A549 (cell line): ENCODE measurements at regions not wholly inside any gene's neighbourhood (a gene's known extent, or its start where the extent isn't known, plus 50 kb on each side); places are given as distances from the start of the nearest gene placed in this dataset.

ENCODE experiments used
- ATAC-seq, 2 experiments: fragments of 200-7000 bp in 1 of 2; fragments of >200 bp in 1 of 2; cut with Nextera tagmentation in 1 of 2; cut with Tn5 transposase in 1 of 2; 3 replicates each; pipeline versions ENCODE4 v1.8.0 to v1.9.1; 2018 to 2020; ENCODE audit warnings: mild to moderate bottlenecking in 1 of 2, moderate library complexity in 1 of 2
- CTCF ChIA-PET: fragments of 300-600 bp; sonication (Branson Sonifier 250); formaldehyde crosslinking; extraction: SDS; loops from one replicate; lab custom pipeline; 2021; ENCODE audit warnings: antibody characterized with exemption, inconsistent platforms; lab: Yijun Ruan, JAX
- POLR2A ChIA-PET: fragments of 350-600 bp; formaldehyde crosslinking; extraction: SDS; loops from one replicate; lab custom pipeline; 2021; ENCODE audit warnings: antibody characterized with exemption, inconsistent platforms; lab: Yijun Ruan, JAX
- DNase-seq, 2 experiments: peaks; one replicate each; pipeline versions ENCODE4 v3.0.0 to v3.0.0-alpha.2; 2011 to 2016; ENCODE audit warnings: low read depth in 1 of 2, low spot score in 1 of 2
- FAIRE-seq: peaks from 2 replicates; lab custom pipeline; 2011; peaks lifted over from hg19 to GRCh38; lab: Jason Lieb, UNC
- H3K27ac ChIP-seq, 2 experiments: fragments of >200 bp; sonication (Bioruptor Twin); formaldehyde crosslinking; 3 replicates each; pipeline ENCODE4 v1.5.1; 2016 to 2017
- H3K4me1 ChIP-seq: fragments of >200 bp; sonication (Bioruptor Twin); formaldehyde crosslinking; 3 replicates; pipeline ENCODE4 v1.6.1; 2016
- H3K4me2 ChIP-seq: fragments of >200 bp; sonication (Bioruptor Twin); formaldehyde crosslinking; 3 replicates; pipeline ENCODE4 v1.6.1; 2016
- H3K4me3 ChIP-seq: fragments of >200 bp; sonication (Bioruptor Twin); formaldehyde crosslinking; 3 replicates; pipeline ENCODE4 v1.5.1; 2016
- H3K9me3 ChIP-seq: fragments of >200 bp; sonication (Bioruptor Twin); formaldehyde crosslinking; 3 replicates; pipeline ENCODE4 v1.6.1; 2016
- BHLHE40 ChIP-seq: IDR thresholded peaks from 2 replicates; pipeline ENCODE4 v1.6.1; 2012; ENCODE audit warnings: low read depth, low read length, inconsistent platforms
- CBX2 ChIP-seq: fragments of 200-600 bp; sonication (generic); IDR thresholded peaks from 2 replicates; pipeline ENCODE4 v1.6.1; 2016; ENCODE audit warnings: low read depth, mild to moderate bottlenecking, borderline replicate concordance
- CBX8 ChIP-seq: fragments of 200-600 bp; sonication (generic); IDR thresholded peaks from 2 replicates; pipeline ENCODE4 v1.6.1; 2016
- CHD4 ChIP-seq: fragments of 200-600 bp; sonication (generic); IDR thresholded peaks from 2 replicates; pipeline ENCODE4 v1.6.1; 2016; ENCODE audit warnings: antibody characterized with exemption, mild to moderate bottlenecking, borderline replicate concordance
- ESRRA ChIP-seq: fragments of 150-350 bp; IDR thresholded peaks from 2 replicates; pipeline ENCODE4 v1.6.1; 2014; ENCODE audit warnings: mild to moderate bottlenecking, low read length, borderline replicate concordance
- FOXS1 ChIP-seq: fragments of 250-450 bp; sonication (Bioruptor Pico); IDR thresholded peaks from 2 replicates; pipeline ENCODE4 v1.5.0; 2020; ENCODE audit warnings: mild to moderate bottlenecking, moderate library complexity
- HDAC2 ChIP-seq: fragments of 200-600 bp; sonication (generic); IDR thresholded peaks from 2 replicates; pipeline ENCODE4 v1.6.1; 2016
- HEYL ChIP-seq: fragments of 250-450 bp; sonication (Bioruptor Pico); IDR thresholded peaks from 2 replicates; pipeline ENCODE4 v1.8.0; 2021; ENCODE audit warnings: mild to moderate bottlenecking, moderate library complexity
- HOXB13 ChIP-seq: fragments of 250-450 bp; sonication (Bioruptor Pico); IDR thresholded peaks from 2 replicates; pipeline ENCODE4 v1.5.0; 2020; ENCODE audit warnings: low read depth, mild to moderate bottlenecking, moderate library complexity
- KDM5A ChIP-seq: fragments of 200-600 bp; sonication (generic); IDR thresholded peaks from 2 replicates; pipeline ENCODE4 v1.6.1; 2016; ENCODE audit warnings: antibody characterized with exemption, mild to moderate bottlenecking
- MAFK ChIP-seq: fragments of 450-650 bp; IDR thresholded peaks from 2 replicates; pipeline ENCODE4 v1.6.1; 2014; ENCODE audit not compliant: partially characterized antibody
- NPAS2 ChIP-seq: fragments of 250-450 bp; sonication (Bioruptor Pico); IDR thresholded peaks from 2 replicates; pipeline ENCODE4 v1.8.0; 2022; ENCODE audit warnings: mild to moderate bottlenecking, moderate library complexity, borderline replicate concordance
- PHF8 ChIP-seq: fragments of 200-600 bp; sonication (generic); IDR thresholded peaks from 2 replicates; pipeline ENCODE4 v1.6.1; 2016; ENCODE audit warnings: low read depth, mild to moderate bottlenecking, antibody characterized with exemption, moderate library complexity, borderline replicate concordance
- RARB ChIP-seq: fragments of 250-450 bp; sonication (Bioruptor Pico); IDR thresholded peaks from 2 replicates; pipeline ENCODE4 v1.8.0; 2021; ENCODE audit warnings: mild to moderate bottlenecking, moderate library complexity
- RFX5 ChIP-seq: fragments of 450-650 bp; IDR thresholded peaks from 2 replicates; pipeline ENCODE4 v1.7.1; 2014; ENCODE audit warnings: antibody characterized with exemption, mild to moderate bottlenecking, moderate library complexity
- ZSCAN20 ChIP-seq: fragments of 250-450 bp; sonication (Bioruptor Pico); IDR thresholded peaks from 2 replicates; pipeline ENCODE4 v1.8.0; 2022; ENCODE audit warnings: mild to moderate bottlenecking, moderate library complexity
- WGBS: methylation state at CpG from one replicate; pipeline ENCODE4 v1.1.6; 2017; ENCODE audit errors: missing lambda C conversion rate; 5-methylcytosine and 5-hydroxymethylcytosine counted together
- TF ChIP-seq, protein P1 (sequence below): IDR thresholded peaks from 2 replicates; pipeline ENCODE4 v1.6.1; 2012; ENCODE audit warnings: low read depth, borderline replicate concordance
- TF ChIP-seq, protein P2 (sequence below): fragments of >200 bp; sonication (Bioruptor Twin); formaldehyde crosslinking; IDR thresholded peaks from 2 replicates; pipeline ENCODE4 v1.6.1; 2016
- TF ChIP-seq, protein P3 (sequence below): fragments of 250-450 bp; sonication (Bioruptor Pico); IDR thresholded peaks from 2 replicates; pipeline ENCODE4 v1.5.0; 2021; ENCODE audit warnings: mild to moderate bottlenecking, moderate library complexity, borderline replicate concordance
- TF ChIP-seq, protein P4 (sequence below): IDR thresholded peaks from 2 replicates; pipeline ENCODE4 v1.6.1; 2012
- TF ChIP-seq, protein P5 (sequence below): fragments of >200 bp; sonication (Bioruptor Twin); formaldehyde crosslinking; IDR thresholded peaks from 3 replicates; pipeline ENCODE4 v1.5.1; 2016
- TF ChIP-seq, protein P6 (sequence below): fragments of 450-650 bp; IDR thresholded peaks from 2 replicates; pipeline ENCODE4 v1.6.1; 2014; ENCODE audit warnings: antibody characterized with exemption
- TF ChIP-seq, protein P7 (sequence below): fragments of 150-350 bp; IDR thresholded peaks from 2 replicates; pipeline ENCODE4 v1.6.1; 2014; ENCODE audit warnings: low read depth, mild to moderate bottlenecking, low read length

DNA sequence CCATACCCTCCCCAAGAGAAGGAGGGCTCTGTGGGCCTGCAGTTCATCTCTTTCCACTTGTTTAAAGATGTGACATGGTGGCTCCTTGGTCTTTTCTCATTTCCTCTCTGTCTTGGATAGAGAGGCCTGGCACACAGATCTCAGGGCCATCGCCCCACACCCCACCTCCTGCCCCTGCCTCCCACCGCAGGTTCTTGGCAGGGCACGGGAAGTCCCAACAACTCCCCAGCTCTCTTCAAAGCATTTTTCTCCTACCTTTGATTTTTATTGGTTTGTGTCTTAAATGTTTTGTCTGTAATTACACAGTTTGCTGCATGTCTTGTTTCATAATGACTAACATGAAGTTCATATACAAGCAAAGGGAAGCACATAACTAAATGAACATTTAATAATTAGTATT is 178.5 kb upstream of the MSX2 start:
- TF ChIP-seq HOXB13 (no peak), FOXS1 (CRISPR knock-in tag) (no peak), ZSCAN20 (CRISPR knock-in tag) (no peak), NPAS2 (no peak), BHLHE40 (no peak), HDAC2 (no peak), CHD4 (no peak), RFX5 (no peak)
- TF ChIP-seq, protein P1, sequence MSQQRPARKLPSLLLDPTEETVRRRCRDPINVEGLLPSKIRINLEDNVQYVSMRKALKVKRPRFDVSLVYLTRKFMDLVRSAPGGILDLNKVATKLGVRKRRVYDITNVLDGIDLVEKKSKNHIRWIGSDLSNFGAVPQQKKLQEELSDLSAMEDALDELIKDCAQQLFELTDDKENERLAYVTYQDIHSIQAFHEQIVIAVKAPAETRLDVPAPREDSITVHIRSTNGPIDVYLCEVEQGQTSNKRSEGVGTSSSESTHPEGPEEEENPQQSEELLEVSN, result no peak
- TF ChIP-seq, protein P2, sequence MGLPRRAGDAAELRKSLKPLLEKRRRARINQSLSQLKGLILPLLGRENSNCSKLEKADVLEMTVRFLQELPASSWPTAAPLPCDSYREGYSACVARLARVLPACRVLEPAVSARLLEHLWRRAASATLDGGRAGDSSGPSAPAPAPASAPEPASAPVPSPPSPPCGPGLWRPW, result no peak
- TF ChIP-seq, protein P3, sequence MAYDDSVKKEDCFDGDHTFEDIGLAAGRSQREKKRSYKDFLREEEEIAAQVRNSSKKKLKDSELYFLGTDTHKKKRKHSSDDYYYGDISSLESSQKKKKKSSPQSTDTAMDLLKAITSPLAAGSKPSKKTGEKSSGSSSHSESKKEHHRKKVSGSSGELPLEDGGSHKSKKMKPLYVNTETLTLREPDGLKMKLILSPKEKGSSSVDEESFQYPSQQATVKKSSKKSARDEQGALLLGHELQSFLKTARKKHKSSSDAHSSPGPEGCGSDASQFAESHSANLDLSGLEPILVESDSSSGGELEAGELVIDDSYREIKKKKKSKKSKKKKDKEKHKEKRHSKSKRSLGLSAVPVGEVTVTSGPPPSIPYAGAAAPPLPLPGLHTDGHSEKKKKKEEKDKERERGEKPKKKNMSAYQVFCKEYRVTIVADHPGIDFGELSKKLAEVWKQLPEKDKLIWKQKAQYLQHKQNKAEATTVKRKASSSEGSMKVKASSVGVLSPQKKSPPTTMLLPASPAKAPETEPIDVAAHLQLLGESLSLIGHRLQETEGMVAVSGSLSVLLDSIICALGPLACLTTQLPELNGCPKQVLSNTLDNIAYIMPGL (CRISPR knock-in tag), result no peak
- TF ChIP-seq, protein P4, sequence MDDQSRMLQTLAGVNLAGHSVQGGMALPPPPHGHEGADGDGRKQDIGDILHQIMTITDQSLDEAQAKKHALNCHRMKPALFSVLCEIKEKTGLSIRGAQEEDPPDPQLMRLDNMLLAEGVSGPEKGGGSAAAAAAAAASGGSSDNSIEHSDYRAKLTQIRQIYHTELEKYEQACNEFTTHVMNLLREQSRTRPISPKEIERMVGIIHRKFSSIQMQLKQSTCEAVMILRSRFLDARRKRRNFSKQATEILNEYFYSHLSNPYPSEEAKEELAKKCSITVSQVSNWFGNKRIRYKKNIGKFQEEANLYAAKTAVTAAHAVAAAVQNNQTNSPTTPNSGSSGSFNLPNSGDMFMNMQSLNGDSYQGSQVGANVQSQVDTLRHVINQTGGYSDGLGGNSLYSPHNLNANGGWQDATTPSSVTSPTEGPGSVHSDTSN, result no peak
- TF ChIP-seq, protein P5, sequence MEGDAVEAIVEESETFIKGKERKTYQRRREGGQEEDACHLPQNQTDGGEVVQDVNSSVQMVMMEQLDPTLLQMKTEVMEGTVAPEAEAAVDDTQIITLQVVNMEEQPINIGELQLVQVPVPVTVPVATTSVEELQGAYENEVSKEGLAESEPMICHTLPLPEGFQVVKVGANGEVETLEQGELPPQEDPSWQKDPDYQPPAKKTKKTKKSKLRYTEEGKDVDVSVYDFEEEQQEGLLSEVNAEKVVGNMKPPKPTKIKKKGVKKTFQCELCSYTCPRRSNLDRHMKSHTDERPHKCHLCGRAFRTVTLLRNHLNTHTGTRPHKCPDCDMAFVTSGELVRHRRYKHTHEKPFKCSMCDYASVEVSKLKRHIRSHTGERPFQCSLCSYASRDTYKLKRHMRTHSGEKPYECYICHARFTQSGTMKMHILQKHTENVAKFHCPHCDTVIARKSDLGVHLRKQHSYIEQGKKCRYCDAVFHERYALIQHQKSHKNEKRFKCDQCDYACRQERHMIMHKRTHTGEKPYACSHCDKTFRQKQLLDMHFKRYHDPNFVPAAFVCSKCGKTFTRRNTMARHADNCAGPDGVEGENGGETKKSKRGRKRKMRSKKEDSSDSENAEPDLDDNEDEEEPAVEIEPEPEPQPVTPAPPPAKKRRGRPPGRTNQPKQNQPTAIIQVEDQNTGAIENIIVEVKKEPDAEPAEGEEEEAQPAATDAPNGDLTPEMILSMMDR, result no peak
- TF ChIP-seq, all 56 proteins: peak for 0
- ChIA-PET CTCF (no interaction called here), POLR2A (no interaction called here)
- WGBS, result 63% methylated on average over 3 of the region's 3 CpGs
- Histone ChIP-seq H3K4me1 (no peaks in the 10 kb centered on the region), H3K27ac (no peak overlapping the region), H3K4me3 (no peak overlapping the region), H3K4me2 (no peak overlapping the region), H3K9me3 (no peaks in the 10 kb centered on the region)
- FAIRE-seq (no peak), ATAC-seq (no peak), DNase-seq (no peak)

DNA sequence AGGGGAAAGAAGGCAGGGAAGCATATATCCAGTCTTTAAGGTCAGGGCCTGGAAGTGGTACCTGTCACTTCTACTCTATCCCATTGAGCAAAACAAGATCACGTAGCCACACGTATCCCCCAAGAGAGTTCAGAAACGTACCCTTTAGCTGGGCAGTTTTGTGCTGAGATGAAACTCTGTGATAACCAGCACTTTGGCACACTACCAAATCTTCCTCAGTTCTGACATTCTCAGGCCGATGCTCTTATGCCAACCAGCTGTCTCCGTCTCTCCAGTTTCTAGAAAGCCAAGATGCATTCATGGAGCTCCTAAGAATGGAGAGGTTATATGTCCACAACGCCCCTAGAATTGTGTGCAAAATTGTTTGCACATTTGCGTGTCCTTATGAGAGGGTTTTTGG is 176.6 kb upstream of the MSX2 start:
- no peaks in the 10 kb centered on the region for H3K4me1 ChIP-seq
- H3K4me3 ChIP-seq, result no peak overlapping the region
- no peaks in the 10 kb centered on the region for H3K9me3 ChIP-seq
- DNase-seq (no peak), ATAC-seq (no peak), FAIRE-seq (no peak)
- CTCF ChIA-PET, result interaction anchor here (0.6 to 0.7 kb wide), 2 partner anchors 23 to 130 kb away, joined by 3 read pairs; no protein-coding TSS in a partner anchor
- POLR2A ChIA-PET, result no interaction called here
- no peak overlapping the region for H3K27ac ChIP-seq
- no peak for TF ChIP-seq ESRRA
- TF ChIP-seq, protein P6, sequence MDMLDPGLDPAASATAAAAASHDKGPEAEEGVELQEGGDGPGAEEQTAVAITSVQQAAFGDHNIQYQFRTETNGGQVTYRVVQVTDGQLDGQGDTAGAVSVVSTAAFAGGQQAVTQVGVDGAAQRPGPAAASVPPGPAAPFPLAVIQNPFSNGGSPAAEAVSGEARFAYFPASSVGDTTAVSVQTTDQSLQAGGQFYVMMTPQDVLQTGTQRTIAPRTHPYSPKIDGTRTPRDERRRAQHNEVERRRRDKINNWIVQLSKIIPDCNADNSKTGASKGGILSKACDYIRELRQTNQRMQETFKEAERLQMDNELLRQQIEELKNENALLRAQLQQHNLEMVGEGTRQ, result no peak
- TF ChIP-seq BHLHE40, result no peak
- no peak for TF ChIP-seq RFX5
- no peak for TF ChIP-seq HOXB13
- TF ChIP-seq HDAC2, result no peak
- TF ChIP-seq, protein P7, sequence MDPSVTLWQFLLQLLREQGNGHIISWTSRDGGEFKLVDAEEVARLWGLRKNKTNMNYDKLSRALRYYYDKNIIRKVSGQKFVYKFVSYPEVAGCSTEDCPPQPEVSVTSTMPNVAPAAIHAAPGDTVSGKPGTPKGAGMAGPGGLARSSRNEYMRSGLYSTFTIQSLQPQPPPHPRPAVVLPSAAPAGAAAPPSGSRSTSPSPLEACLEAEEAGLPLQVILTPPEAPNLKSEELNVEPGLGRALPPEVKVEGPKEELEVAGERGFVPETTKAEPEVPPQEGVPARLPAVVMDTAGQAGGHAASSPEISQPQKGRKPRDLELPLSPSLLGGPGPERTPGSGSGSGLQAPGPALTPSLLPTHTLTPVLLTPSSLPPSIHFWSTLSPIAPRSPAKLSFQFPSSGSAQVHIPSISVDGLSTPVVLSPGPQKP, result no peak
- no peak for TF ChIP-seq CHD4
- no peak for TF ChIP-seq KDM5A
- TF ChIP-seq RARB (CRISPR knock-in tag), result no peak
- no peak for TF ChIP-seq PHF8
- TF ChIP-seq HEYL (CRISPR knock-in tag), result no peak
- TF ChIP-seq MAFK, result no peak
- no peak for TF ChIP-seq CBX2
- TF ChIP-seq CBX8, result no peak
- WGBS, result 66% methylated on average over 7 of the region's 7 CpGs
- H3K4me2 ChIP-seq, result no peak overlapping the region
